ENCODE measurements at regions not wholly inside any gene's neighbourhood (a gene's known extent, or its start where the extent isn't known, plus 50 kb on each side); places are given as distances from the start of the nearest gene placed in this dataset.

DNA sequence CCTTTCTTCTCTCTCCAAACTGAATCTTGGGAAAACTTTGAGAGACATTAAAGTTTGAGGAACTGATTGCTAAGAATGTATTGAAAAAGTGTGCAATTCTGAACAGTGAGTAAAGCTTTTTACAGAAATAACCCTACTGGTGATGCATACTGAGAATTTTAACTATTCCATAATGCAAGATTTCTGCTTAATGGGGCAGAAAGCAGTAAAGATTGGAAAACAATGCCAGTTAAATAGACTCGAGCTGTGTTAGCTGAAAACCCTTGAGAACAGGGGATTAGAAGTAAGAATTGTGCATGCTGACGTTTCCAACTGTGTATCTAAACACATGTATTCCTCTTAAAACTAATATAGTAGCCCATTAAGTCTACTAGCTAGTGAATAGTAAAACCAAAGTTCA lies 1500.2 kb upstream of the PRMT6 start:
- no peaks in the 10 kb centered on the region for H3K4me1 ChIP-seq (ENCODE audit: control insufficient read depth, insufficient read depth, low read length)
- POLR2A ChIA-PET: no interaction called here
- BruUV-seq (replicated peaks): no TSS peak
- no peak for DNase-seq (ENCODE audit: low read depth, low spot score)
- no peak overlapping the region for H3K4me3 ChIP-seq (ENCODE audit: low read depth in 2 of 2, low read length in 2 of 2)
- in situ Hi-C loops (cut with HindIII; ENCODE audit: low pct_unique_long_range_greater_than_20kb, low sequenced_read_pairs): no loop called here
- H3K36me3 ChIP-seq (ENCODE audit: control insufficient read depth, insufficient read depth, low read length): no peaks in the 10 kb centered on the region
- intact Hi-C loops (cut with micrococcal nuclease; ENCODE audit: unreplicated experiment): no loop called here
- CTCF ChIA-PET: no interaction called here
- H3K27ac ChIP-seq (ENCODE audit: low read length): no peak overlapping the region
- ATAC-seq: no peak
- H3K27me3 ChIP-seq (ENCODE audit: control insufficient read depth, insufficient read depth, low read length): no peaks in the 10 kb centered on the region
- TF ChIP-seq REST (IDR thresholded peaks at IDR 0.05; ENCODE audit: insufficient read depth in 1 of 2, low read depth in 2 of 2, low read length in 1 of 2) (no peak), TCF7L2 (IDR thresholded peaks at IDR 0.05; ENCODE audit: low read depth, low read length) (no peak), POLR2AphosphoS5 (IDR thresholded peaks at IDR 0.05; ENCODE audit: low read depth, low read length) (no peak), SIN3A (IDR thresholded peaks at IDR 0.05; ENCODE audit: borderline replicate concordance, insufficient read depth, low read depth, low read length) (no peak), CTCF (IDR thresholded peaks at IDR 0.05) (no peak)
- H3K9me3 ChIP-seq (ENCODE audit: control insufficient read depth, insufficient read depth, low read depth, low read length): no peaks in the 10 kb centered on the region

- no peak for ATAC-seq
- Histone ChIP-seq H3K36me3 (ENCODE audit: control insufficient read depth, insufficient read depth, low read length) (no peaks in the 10 kb centered on the region), H3K4me1 (ENCODE audit: control insufficient read depth, insufficient read depth, low read length) (no peaks in the 10 kb centered on the region), H3K9me3 (ENCODE audit: control insufficient read depth, insufficient read depth, low read depth, low read length) (no peaks in the 10 kb centered on the region), H3K4me3 (ENCODE audit: low read depth in 2 of 2, low read length in 2 of 2) (no peak overlapping the region), H3K27me3 (ENCODE audit: control insufficient read depth, insufficient read depth, low read length) (no peaks in the 10 kb centered on the region), H3K27ac (ENCODE audit: low read length) (no peak overlapping the region)
- no peak for TF ChIP-seq POLR2AphosphoS5 (IDR thresholded peaks at IDR 0.05; ENCODE audit: low read depth, low read length)
- TF ChIP-seq REST (IDR thresholded peaks at IDR 0.05; ENCODE audit: insufficient read depth in 1 of 2, low read depth in 2 of 2, low read length in 1 of 2): no peak
- no peak for TF ChIP-seq CTCF (IDR thresholded peaks at IDR 0.05)
- TF ChIP-seq TCF7L2 (IDR thresholded peaks at IDR 0.05; ENCODE audit: low read depth, low read length): no peak
- no peak for TF ChIP-seq SIN3A (IDR thresholded peaks at IDR 0.05; ENCODE audit: borderline replicate concordance, insufficient read depth, low read depth, low read length)
- POLR2A ChIA-PET: no interaction called here
- DNase-seq (ENCODE audit: low read depth, low spot score): no peak
- intact Hi-C loops (cut with micrococcal nuclease; ENCODE audit: unreplicated experiment) (no loop called here), in situ Hi-C loops (cut with HindIII; ENCODE audit: low pct_unique_long_range_greater_than_20kb, low sequenced_read_pairs) (no loop called here)
- BruUV-seq (replicated peaks): no TSS peak
- CTCF ChIA-PET: no interaction called here
Measured at GRCh38 chr1:105558023-105558422, 1498.5 kb upstream of the PRMT6 start.

Data from Panc1 (cell line).